AG09319 (cell line): ENCODE measurements at regions not wholly inside any gene's neighbourhood (a gene's known extent, or its start where the extent isn't known, plus 50 kb on each side); places are given as distances from the start of the nearest gene placed in this dataset.

Source experiments
- DNase-seq: peaks from one replicate; pipeline ENCODE4 v3.0.0-alpha.2; 2010; ENCODE audit warnings: low read depth; ENCODE audit errors: extremely low read depth
- TF ChIP-seq, protein P1 (sequence below): IDR thresholded peaks from 2 replicates; pipeline ENCODE4 v1.5.1; 2011; ENCODE audit warnings: low read depth, mild to moderate bottlenecking, inconsistent platforms, low read length, moderate library complexity

DNA sequence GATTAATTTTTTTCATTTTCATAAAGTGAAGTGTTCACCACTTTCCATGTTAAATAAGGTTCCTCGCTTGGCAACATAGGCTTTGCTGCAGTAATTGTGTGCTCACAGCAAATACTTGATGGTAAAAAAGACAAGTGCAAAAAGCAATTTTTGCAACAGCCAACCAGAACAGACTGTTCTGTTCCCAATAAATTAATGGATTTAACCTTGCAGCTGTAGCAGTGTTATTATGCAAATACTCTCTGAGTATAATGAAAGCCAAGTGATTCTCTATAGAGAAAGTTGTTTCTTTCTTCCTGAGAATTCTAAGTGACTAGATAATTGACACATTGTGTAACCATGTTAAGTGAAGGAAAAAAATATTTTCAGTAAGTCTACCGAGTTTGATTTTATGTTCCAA is 183.7 kb upstream of the NAALADL2 start:
- no peak for DNase-seq
- TF ChIP-seq, protein P1, sequence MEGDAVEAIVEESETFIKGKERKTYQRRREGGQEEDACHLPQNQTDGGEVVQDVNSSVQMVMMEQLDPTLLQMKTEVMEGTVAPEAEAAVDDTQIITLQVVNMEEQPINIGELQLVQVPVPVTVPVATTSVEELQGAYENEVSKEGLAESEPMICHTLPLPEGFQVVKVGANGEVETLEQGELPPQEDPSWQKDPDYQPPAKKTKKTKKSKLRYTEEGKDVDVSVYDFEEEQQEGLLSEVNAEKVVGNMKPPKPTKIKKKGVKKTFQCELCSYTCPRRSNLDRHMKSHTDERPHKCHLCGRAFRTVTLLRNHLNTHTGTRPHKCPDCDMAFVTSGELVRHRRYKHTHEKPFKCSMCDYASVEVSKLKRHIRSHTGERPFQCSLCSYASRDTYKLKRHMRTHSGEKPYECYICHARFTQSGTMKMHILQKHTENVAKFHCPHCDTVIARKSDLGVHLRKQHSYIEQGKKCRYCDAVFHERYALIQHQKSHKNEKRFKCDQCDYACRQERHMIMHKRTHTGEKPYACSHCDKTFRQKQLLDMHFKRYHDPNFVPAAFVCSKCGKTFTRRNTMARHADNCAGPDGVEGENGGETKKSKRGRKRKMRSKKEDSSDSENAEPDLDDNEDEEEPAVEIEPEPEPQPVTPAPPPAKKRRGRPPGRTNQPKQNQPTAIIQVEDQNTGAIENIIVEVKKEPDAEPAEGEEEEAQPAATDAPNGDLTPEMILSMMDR, result no peak

DNA sequence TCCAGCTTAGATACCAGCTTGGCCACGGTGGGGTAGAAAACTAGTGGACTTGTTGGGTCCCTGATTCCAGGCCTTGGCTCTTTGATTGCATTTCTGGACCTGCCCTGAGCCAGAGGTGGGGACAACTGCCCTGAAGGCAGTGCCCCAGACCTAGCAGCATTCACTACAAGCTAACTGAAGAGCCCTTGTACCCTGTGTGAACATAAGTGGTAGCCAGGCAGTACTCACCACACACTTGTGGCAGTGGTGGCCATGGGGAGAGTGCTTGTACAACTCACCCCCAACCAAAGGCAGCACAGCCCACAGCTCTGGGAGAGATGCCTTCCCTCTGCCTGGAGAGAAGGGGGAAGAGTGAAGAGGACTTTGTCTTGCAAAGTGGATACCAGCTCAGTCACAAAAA is 177.3 kb upstream of the NAALADL2 start:
- TF ChIP-seq, protein P1, result no peak
- DNase-seq, result no peak

DNA sequence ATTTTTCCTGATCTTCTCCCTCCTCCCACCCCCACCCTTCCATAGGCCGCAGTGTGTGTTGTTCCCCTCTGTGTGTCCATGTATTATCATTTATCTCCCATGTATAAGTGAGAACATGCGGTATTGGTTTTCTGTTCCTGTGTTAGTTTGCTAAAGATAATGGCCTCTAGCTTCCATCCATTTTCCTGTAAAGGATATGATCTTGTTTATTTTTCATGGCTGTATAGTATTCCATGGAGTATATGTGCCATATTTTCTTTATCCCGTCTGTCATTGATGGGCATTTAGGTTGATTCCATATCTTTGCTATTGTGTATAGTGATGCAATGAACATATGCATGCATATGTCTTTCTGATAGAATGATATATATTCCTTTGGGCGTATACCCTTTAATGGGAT is 173.3 kb upstream of the NAALADL2 start:
- DNase-seq, result no peak
- TF ChIP-seq, protein P1, result no peak

DNA sequence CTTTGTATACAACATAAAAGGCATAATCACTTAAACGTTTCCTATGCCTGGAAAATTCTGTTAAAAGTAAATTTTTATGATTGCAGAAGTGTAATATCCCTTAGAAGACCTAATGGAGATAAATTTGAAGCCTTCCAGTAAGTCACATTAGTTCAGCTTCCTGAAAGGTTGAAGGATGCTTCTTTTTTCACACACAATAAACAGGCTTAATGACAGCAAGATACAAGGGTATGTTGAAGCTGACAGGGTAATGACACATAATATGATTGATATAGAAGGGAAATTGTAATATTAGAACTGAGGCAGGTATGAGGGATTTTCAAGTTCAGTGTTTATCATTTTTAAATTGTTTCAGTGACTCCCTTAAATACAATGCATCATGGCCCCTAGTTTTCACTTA is 161.8 kb upstream of the NAALADL2 start:
- TF ChIP-seq, protein P1, result no peak
- DNase-seq, result no peak

DNA sequence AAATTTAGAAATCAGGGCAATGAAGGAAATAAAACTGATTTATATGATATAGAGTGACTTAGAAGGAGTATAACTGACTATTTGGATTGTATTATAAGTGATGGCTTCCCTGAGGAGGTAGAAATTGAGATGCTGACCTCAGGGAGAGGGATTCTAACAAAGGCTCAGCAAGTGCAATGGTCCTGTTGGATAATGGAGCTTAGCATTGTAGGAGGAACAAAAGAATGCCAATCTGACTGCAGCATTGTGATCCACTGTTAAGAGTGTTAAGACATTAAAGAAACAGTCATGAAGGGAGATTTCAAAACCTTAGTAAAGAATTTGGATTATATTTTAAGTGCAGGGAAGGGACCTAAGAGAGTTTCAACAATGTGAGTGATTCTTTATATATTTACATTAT is 158.4 kb upstream of the NAALADL2 start:
- TF ChIP-seq, protein P1, result no peak
- DNase-seq, result no peak

DNA sequence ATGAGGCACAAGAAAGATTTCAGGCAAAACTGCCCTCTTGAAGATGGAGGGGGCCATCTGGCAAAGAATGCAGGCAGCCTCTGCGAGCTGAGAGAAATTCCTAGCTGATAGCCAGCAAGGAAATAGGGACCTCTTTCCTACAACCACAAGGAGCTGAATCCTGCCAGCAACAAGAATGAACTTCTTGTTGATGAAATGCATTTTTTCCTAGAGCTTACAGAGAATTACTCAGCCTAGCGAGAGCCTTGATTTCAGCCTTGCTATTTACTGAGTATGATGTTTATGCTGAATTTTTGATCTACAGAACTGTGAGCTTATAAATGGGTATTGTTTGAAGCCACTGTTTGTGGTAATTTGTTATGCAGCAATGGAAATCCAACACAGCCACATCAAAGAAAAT is 148.5 kb upstream of the NAALADL2 start:
- DNase-seq, result no peak
- TF ChIP-seq, protein P1, result no peak

DNA sequence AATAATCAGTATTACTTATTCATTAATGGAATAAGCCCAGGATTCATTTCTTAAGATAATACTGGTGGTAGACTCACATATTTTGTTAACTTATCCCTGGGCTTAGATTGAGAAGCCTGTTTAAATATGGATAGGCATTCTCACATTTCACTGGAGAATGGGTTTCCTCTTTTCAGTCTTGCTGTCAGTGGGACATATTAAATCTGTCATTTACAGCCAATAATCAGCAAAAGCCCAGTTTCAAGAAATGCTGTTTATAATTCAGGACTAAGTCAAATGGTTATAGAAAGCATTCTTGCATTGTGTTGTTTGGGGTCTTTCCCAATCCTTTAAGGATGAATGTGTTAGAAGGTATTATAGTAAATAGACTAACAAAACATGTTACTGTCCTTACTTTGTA is 143.7 kb upstream of the NAALADL2 start:
- TF ChIP-seq, protein P1, result no peak
- no peak for DNase-seq
